IPS DF 4.7 (cell line): ENCODE measurements at regions not wholly inside any gene's neighbourhood (a gene's known extent, or its start where the extent isn't known, plus 50 kb on each side); places are given as distances from the start of the nearest gene placed in this dataset.

Experiments used
- DNase-seq: peaks from one replicate; pipeline ENCODE4 v3.0.0-alpha.2; 2013; ENCODE audit warnings: low spot score; ENCODE audit errors: extremely low read depth

- DNase-seq: no peak
Measured at GRCh38 chr5:174310706-174311105, 265.2 kb downstream of the NSG2 start.

DNA sequence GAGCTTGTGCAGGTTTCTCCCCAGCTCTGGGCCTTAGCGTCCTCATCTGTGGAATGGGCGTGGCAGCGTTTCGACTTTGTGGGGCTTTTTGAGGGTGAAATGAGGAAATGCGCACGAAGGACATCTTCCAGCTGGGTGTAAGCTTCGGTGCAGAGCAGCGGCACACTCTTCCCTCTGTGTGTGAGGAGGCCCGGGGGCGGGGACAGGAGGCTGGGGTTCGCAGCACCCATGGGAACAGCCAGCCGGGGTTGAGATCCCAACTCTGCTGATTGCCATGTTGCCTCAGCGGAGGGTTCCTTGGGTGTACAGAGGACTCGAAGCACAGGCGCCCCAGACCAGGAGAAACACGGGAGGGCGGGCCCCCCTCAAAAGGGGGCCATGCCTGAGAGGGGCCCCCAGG is 265.6 kb downstream of the NSG2 start:
- DNase-seq: no peak

- no peak for DNase-seq
Measured at GRCh38 chr5:174311531-174312269, 266.2 kb downstream of the NSG2 start.

DNA sequence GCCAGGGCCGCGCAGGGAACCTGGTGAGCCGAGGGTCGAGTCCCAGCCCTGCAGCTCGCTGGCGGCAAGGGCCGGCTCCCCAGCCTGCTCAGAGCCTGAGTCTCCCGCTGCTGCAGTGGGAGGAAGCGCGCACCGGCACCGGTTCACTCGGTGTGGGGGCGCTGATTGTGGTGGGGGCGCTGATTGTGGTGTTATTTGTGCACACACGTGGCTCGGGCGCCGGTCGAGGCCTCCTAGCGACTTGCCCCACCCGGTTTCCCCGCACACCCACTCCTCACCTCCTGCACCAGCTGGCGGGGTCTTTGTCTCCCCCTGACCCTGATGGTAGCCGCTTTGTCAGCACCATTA is 266.7 kb downstream of the NSG2 start:
- no peak for DNase-seq

DNA sequence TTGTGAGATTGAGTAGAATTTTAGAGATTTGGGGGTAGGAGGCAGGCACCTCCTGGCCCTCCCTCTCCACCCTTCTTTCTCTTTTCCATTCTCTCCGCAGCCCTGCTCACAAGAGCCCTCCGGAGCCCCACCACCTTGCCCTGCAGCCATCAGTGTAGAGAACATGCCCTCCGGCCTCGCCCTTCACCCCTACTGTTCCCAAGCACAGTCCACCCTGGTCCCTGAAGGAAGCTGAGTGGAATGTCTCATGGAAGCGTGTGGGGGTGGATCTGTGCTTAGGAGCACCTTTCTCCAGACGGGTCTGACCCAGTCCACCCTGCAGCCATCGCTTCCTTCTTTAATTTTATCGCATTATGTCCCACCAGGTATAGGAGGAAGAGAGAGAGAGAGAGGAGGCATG is 267.1 kb downstream of the NSG2 start:
- DNase-seq: no peak

GRCh38 chr5:174313615-174314014 is 268.1 kb downstream of the NSG2 start:
- DNase-seq: no peak

GRCh38 chr5:174314261-174314660 is 268.8 kb downstream of the NSG2 start:
- DNase-seq: no peak

DNA sequence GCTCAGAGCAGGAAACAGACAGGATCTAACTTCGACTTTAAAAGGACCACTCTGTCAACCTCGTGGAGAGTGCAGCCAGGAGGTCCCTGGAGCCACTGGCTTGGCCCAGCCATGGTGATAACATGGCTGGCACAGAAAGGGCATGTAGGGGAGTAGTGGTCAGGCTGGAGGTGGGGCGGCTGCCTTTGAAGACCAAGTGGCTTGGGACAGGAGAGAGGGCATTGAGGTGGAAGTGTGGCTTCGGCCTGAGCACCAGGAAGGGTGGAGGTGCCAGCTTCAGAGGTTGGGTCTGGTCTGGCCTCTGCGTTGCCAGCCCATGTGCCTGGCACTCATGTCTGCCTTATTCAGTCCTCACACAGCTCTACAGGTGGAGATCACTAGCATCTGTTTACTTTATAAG is 270.0 kb downstream of the NSG2 start:
- no peak for DNase-seq

- no peak for DNase-seq
Measured at GRCh38 chr5:174315871-174316270, 270.4 kb downstream of the NSG2 start.

- no peak for DNase-seq
Measured at GRCh38 chr5:174316326-174316725, 270.8 kb downstream of the NSG2 start.

- no peak for DNase-seq
Measured at GRCh38 chr5:174317256-174317894, 271.9 kb downstream of the NSG2 start.

- no peak for DNase-seq
Measured at GRCh38 chr5:174318578-174318977, 273.1 kb downstream of the NSG2 start.

DNA sequence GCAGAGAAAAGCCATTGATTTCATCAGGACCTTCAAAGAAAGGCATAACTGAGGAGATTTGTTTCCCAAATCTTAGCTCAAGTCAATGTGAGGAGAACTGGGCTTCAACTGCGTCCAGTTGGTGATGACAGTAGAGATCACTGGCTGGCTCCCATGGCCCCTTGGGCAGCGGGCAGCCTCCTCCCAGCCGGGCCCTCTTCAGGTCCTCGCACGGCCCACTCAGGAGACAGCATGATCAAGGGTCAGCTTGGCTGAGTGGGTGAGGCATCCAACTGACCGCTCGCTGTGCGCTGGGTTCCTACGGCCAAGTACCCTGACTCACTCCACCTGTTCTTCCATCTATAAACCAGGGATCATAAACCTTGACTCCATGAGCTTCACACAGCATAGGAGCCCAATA is 274.0 kb downstream of the NSG2 start:
- no peak for DNase-seq

DNA sequence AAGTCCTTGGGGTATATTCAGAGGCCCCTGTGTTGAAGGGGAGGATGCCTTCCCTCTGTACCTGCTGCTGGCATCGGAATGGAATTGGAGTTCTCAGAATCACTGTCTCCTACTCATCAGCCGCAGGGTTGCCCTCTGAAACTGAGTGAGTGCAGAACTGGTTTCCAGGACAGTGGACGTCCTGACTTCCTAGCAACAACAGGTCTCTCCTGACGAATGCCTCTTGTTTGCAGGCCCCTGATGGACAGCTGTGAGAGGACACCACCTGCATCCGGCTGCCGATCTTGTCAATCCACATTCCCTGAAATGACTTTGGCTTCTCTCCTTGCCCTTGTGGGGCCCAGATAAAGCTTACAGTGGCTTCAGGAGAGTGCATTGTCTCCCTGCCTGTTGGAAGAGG is 274.5 kb downstream of the NSG2 start:
- DNase-seq: no peak

GRCh38 chr5:174323878-174324281 is 278.4 kb downstream of the NSG2 start:
- no peak for DNase-seq

GRCh38 chr5:174324680-174325079 is 279.2 kb downstream of the NSG2 start:
- no peak for DNase-seq

GRCh38 chr5:174325431-174325830 is 279.9 kb downstream of the NSG2 start:
- DNase-seq: no peak

DNA sequence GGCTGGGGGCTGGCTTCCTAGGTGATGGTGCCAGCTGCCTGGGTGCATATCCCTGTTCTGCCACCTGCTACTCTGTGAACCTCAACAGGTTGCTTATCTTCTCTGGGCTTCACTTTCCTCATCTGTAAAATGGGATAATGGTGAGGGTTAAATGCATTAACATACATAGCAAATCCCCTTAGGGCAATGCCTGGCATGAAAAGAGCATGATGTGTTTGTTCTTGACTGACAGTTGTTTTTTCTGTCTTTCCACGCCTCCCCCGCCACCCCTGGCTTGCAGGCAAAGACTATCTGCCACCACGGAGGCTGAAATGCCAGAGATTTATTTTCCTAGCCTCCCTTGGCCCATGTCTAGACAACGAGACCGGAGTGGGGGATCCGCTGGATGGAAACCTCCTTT is 280.5 kb downstream of the NSG2 start:
- no peak for DNase-seq

DNA sequence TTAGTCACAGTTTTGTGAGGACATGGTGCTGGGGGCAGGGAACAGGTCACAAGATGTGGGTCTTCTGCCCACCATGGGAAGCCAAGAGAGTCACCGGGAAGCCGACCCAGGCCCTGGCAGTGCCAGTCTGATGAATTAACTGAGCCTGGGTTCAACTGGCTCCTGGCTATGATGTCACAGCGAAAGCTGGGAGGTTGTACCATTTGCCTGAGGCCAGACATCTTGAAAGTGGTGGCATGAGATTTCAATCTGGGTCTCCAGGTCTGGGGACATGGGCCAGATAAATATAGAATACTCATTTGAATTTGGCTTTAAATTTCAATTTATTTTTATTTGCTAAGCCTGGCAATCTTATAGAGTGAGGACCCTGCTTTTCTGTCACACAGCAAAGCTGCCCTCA is 280.9 kb downstream of the NSG2 start:
- no peak for DNase-seq

- DNase-seq: no peak
Measured at GRCh38 chr5:174327317-174327864, 281.9 kb downstream of the NSG2 start.

DNA sequence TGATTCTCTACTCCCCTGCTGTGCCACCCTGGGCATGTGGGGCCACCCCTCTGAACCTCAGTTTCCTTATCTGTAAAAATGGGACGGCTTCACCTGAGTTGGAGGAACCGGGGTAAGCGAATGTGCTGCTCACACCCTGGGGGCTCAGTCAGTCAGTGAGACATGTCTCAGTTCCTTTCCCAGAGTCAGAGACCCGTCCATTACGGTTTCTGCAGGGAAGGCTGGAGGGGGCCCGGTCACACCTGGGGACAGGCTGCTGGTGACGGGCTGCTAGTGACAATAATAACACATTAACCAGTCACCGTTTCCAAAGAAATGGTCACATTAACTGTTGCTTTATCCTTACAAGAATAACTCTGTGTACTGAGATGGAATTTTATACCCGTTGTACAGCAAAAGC is 282.4 kb downstream of the NSG2 start:
- no peak for DNase-seq

- DNase-seq: no peak
Measured at GRCh38 chr5:174328631-174329299, 283.3 kb downstream of the NSG2 start.

DNA sequence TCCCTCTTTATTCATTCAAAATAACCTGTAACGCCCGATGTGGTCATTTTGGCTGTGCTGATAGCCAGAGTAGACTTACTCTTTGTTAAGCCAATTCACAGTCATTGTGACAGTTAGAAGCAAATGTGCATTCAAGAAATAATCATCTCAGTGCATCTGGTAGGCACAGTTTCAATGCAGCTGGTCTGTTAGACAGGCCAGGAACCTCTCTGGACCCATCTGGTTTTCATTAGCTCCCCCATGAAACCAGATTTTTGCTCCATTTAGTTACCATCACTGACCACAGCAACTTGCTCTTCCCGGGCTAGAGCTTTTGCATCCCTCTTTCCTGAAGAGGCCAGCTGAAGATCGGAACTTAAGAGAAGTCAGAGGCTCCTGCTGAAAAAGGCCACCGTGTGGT is 284.2 kb downstream of the NSG2 start:
- no peak for DNase-seq
